ENCODE measurements at regions not wholly inside any gene's neighbourhood (a gene's known extent, or its start where the extent isn't known, plus 50 kb on each side); places are given as distances from the start of the nearest gene placed in this dataset.

DNA sequence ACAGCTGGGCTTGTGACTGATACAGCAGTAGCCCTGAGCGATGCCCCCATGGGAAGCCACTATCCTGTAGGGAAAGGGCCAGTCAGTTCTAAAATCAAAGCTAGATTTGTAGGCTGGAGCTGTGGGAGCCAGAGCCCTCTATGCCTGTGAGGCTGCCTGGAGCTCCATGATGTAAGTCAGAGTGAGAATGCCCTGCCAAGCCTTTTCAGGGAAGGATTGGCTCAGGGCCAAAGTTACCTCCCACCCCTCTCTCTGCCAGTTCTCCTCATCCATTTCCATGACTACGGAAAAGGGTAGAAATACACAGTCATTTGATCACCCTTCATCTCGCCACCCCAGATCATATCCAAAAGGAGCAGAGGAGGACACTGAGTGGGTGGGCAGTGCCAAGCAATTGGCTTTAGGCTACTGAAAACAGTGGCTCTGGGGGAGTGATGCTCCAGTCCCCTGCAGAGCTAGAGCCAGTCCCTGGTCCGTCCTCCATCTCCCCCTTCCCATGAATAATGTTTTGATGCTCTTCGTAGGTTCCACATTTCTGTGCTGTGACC, 59.5 kb upstream of the KCNA3 start:
- Histone ChIP-seq H3K79me2 (ENCODE audit: control insufficient read depth, insufficient read depth, low read length, unreplicated experiment) (no peaks in the 10 kb centered on the region), H2AFZ (ENCODE audit: low read length, unreplicated experiment) (no peak overlapping the region), H3K4me3 (ENCODE audit: low read depth, low read length) (no peak overlapping the region), H3K27ac (ENCODE audit: low read depth, low read length) (no peak overlapping the region), H3K27me3 (ENCODE audit: insufficient read depth, low read length) (peaks cover 33% of the 10 kb centered on the region), H3K4me1 (ENCODE audit: control insufficient read depth, insufficient read depth, low read length, unreplicated experiment) (no peaks in the 10 kb centered on the region), H3K36me3 (ENCODE audit: insufficient read depth, low read length) (no peaks in the 10 kb centered on the region)

- Histone ChIP-seq H2AFZ (ENCODE audit: low read length, unreplicated experiment) (no peak overlapping the region), H3K27ac (ENCODE audit: low read depth, low read length) (no peak overlapping the region), H3K36me3 (ENCODE audit: insufficient read depth, low read length) (no peaks in the 10 kb centered on the region), H3K79me2 (ENCODE audit: control insufficient read depth, insufficient read depth, low read length, unreplicated experiment) (no peaks in the 10 kb centered on the region), H3K27me3 (ENCODE audit: insufficient read depth, low read length) (peaks cover 48% of the 10 kb centered on the region), H3K4me1 (ENCODE audit: control insufficient read depth, insufficient read depth, low read length, unreplicated experiment) (no peaks in the 10 kb centered on the region), H3K4me3 (ENCODE audit: low read depth, low read length) (no peak overlapping the region)
Observed at GRCh38 chr1:110731529-110731928, 56.8 kb upstream of the KCNA3 start.

DNA sequence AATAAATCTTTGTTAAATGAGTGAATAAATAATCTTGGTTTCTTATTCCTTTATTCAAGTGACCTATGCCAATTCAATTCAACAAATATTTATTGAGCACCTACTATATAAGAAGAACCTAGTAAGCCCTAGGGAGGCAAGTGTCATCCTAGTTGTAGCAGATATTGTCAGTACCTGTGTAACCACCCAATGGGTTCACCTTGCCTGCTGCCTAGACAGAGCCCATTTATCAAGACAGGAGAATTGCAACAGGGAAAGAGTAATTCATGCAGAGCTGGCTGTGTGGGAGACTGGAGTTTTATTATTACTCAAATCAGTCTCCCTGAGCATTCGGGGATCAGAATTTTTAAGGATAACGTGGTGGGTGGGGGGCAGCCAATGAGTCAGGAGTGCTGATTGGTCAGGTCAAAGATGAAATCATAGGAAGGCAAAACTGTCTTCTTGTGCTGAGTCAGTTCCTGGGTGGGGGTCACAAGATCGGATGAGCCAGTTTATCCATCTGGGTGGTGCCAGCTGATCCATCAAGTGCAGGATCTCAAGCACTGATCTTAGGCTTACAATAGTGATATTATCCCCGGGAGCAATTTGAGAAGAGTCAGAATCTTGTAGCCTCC, 53.8 kb upstream of the KCNA3 start:
- no peaks in the 10 kb centered on the region for H3K4me1 ChIP-seq (ENCODE audit: control insufficient read depth, insufficient read depth, low read length, unreplicated experiment)
- H3K79me2 ChIP-seq (ENCODE audit: control insufficient read depth, insufficient read depth, low read length, unreplicated experiment), result no peaks in the 10 kb centered on the region
- no peaks in the 10 kb centered on the region for H3K36me3 ChIP-seq (ENCODE audit: insufficient read depth, low read length)
- no peak overlapping the region for H3K4me3 ChIP-seq (ENCODE audit: low read depth, low read length)
- H3K27me3 ChIP-seq (ENCODE audit: insufficient read depth, low read length), result peaks cover 60% of the 10 kb centered on the region
- H3K27ac ChIP-seq (ENCODE audit: low read depth, low read length), result no peak overlapping the region
- no peak overlapping the region for H2AFZ ChIP-seq (ENCODE audit: low read length, unreplicated experiment)

GRCh38 chr1:110727246-110727645, 52.5 kb upstream of the KCNA3 start:
- peaks cover 61% of the 10 kb centered on the region for H3K27me3 ChIP-seq (ENCODE audit: insufficient read depth, low read length)
- no peak overlapping the region for H2AFZ ChIP-seq (ENCODE audit: low read length, unreplicated experiment)
- H3K4me3 ChIP-seq (ENCODE audit: low read depth, low read length), result no peak overlapping the region
- no peaks in the 10 kb centered on the region for H3K4me1 ChIP-seq (ENCODE audit: control insufficient read depth, insufficient read depth, low read length, unreplicated experiment)
- H3K79me2 ChIP-seq (ENCODE audit: control insufficient read depth, insufficient read depth, low read length, unreplicated experiment), result no peaks in the 10 kb centered on the region
- no peak overlapping the region for H3K27ac ChIP-seq (ENCODE audit: low read depth, low read length)
- no peaks in the 10 kb centered on the region for H3K36me3 ChIP-seq (ENCODE audit: insufficient read depth, low read length)

- Histone ChIP-seq H3K4me1 (ENCODE audit: control insufficient read depth, insufficient read depth, low read length, unreplicated experiment) (no peaks in the 10 kb centered on the region), H3K27me3 (ENCODE audit: insufficient read depth, low read length) (peaks cover 59% of the 10 kb centered on the region), H3K79me2 (ENCODE audit: control insufficient read depth, insufficient read depth, low read length, unreplicated experiment) (no peaks in the 10 kb centered on the region), H3K27ac (ENCODE audit: low read depth, low read length) (no peak overlapping the region), H3K4me3 (ENCODE audit: low read depth, low read length) (no peak overlapping the region), H2AFZ (ENCODE audit: low read length, unreplicated experiment) (no peak overlapping the region), H3K36me3 (ENCODE audit: insufficient read depth, low read length) (no peaks in the 10 kb centered on the region)
Observed at GRCh38 chr1:110726755-110727154, 52.0 kb upstream of the KCNA3 start.
